Esophagus squamous epithelium (tissue), 4 donors: ENCODE measurements at regions not wholly inside any gene's neighbourhood (a gene's known extent, or its start where the extent isn't known, plus 50 kb on each side); places are given as distances from the start of the nearest gene placed in this dataset.

ENCODE experiments used
- CTCF ChIP-seq, 6 experiments: fragments of 450-650 bp in 4 of 6; fragments of 200-600 bp in 2 of 6; sonication (generic) in 2 of 6; IDR thresholded peaks; one replicate each; pipeline ENCODE4 v1.5.1; 2016 to 2019; ENCODE audit warnings: antibody characterized with exemption in 6 of 6, mild to moderate bottlenecking in 4 of 6, moderate library complexity in 4 of 6
- POLR2A ChIP-seq, 4 donors: fragments of 450-650 bp; IDR thresholded peaks; one replicate each; pipeline ENCODE4 v1.6.1; 2017; ENCODE audit warnings: antibody characterized with exemption in 4 of 4, mild to moderate bottlenecking in 4 of 4, moderate library complexity in 3 of 4

GRCh38 chr2:59322870-59323269 lies 1081.7 kb upstream of the FANCL start:
- TF ChIP-seq CTCF (IDR thresholded peaks at IDR 0.05), result no peak
- TF ChIP-seq POLR2A (IDR thresholded peaks at IDR 0.05), result no peak
